ENCODE measurements at regions not wholly inside any gene's neighbourhood (a gene's known extent, or its start where the extent isn't known, plus 50 kb on each side); places are given as distances from the start of the nearest gene placed in this dataset.
"Not testable (repeated sequence)": the region's sequence is repeated elsewhere in the genome, so short reads cannot be mapped to it uniquely, and the experiment has no call there.

DNA sequence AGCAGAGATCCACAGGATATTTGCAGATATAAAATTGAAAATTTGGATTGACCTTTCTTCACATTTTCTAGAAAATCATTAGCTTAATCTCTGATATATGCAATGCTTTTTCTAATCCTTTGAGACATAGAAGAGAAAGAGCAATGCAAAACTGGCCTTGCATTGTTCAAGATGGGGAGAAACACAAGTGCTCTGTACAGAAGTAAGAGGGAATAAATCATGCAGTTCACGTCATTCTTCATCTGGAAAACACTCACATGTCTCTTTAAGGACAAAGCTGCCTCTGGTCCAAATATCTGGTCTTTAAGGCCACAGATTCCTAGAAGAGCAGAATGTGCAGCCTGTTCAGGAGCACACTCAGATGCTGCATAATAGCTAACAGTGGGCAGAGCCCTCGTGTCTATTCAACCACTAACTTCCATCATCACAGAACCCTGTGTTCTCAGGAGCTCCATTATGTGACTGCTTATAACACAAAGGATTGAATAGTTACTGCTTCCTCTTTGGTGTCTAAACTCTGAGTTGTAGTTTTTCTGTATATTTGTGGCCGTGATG is 277.5 kb downstream of the PLK2 start:
- ATAC-seq (replicated peaks) = no peak
- Mint-ChIP-seq H3K9me3 (no peaks in the 10 kb centered on the region), H3K4me1 (no peaks in the 10 kb centered on the region), H3K36me3 (ENCODE audit: low read depth) (no peaks in the 10 kb centered on the region), H3K27me3 (peaks cover 9% of the 10 kb centered on the region), H3K27ac (no peak overlapping the region), H3K4me3 (no peak overlapping the region)

DNA sequence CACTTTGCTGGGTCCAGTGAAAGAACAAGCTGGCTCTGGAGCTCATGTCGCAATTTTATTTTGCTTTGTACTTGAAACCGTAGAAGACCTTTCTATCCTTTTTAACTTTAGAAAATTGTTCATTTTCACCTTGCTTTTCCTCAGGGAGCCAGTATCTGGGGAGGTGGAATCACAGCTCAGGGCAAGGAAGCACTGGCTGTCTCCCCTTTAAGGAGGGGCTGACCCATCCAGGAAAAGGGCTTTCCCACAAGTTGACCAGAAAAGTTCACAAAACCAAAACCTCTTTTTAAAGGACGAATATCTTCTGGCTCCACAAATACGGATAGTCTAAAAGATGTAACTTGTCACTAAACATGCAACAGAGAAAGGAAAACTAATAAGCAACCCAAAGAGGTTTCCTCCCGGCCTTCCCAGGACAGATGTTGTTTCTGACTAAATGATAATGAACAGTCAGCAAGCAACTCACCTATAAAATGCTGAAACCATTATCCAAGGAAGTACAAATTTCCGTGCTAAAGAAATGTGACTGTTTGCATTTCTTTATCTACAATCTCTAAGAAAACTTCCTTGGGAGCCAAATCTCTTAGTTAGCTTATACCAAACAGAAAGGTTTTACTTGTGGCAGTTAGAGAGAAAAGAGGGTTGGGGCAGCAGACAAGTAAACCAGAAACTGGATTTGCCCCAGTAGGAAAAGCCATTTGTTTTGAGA is 278.2 kb downstream of the PLK2 start:
- H3K9me3 Mint-ChIP-seq = no peaks in the 10 kb centered on the region
- no peak for ATAC-seq (replicated peaks)
- H3K27me3 Mint-ChIP-seq = peaks cover 9% of the 10 kb centered on the region
- H3K4me3 Mint-ChIP-seq = no peak overlapping the region
- no peaks in the 10 kb centered on the region for H3K4me1 Mint-ChIP-seq
- H3K27ac Mint-ChIP-seq = no peak overlapping the region
- H3K36me3 Mint-ChIP-seq (ENCODE audit: low read depth) = no peaks in the 10 kb centered on the region

DNA sequence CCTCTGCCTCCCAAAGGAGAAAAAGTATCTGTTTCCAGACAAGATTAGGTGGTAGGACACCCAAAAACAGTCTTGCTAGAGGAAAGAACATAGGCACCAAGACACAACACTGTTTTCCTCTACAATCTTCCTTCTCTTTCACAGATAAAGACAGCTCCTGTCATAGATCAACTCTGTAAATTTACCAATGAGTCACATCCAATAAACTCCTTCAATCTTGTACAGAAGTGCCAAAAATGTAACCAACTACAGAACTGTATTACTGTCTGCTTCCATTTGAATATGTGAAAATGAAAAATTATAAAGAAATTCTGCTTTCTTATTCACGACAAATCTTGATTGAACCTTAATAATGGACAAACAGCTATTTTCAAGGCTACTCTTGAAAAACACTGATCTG is 286.9 kb downstream of the PLK2 start:
- Mint-ChIP-seq H3K9me3 (no peaks in the 10 kb centered on the region), H3K4me3 (no peak overlapping the region), H3K27ac (no peak overlapping the region), H3K4me1 (no peaks in the 10 kb centered on the region), H3K27me3 (peaks cover 3% of the 10 kb centered on the region), H3K36me3 (ENCODE audit: low read depth) (no peaks in the 10 kb centered on the region)
- ATAC-seq (replicated peaks) = no peak

DNA sequence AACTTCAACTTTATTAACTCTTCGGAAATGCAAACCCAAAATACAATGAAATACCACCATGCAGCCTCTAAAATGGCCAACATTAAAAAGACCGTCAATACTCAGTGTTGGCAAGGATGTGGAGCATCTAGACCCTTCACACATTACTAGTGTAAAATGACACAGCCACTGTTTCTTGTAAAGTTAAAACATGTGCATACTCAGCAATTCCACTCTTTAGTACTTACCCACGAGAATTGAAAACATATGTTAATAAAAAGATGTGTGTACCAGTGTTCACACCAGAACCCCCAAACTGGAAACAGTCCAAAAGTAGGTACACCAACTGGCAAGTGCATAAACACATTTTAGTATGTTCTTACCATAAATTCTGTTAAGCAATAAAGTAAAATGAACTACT is 294.7 kb downstream of the PLK2 start:
- Mint-ChIP-seq H3K36me3 (ENCODE audit: low read depth) (no peaks in the 10 kb centered on the region), H3K4me1 (no peaks in the 10 kb centered on the region), H3K27me3 (peaks cover 3% of the 10 kb centered on the region), H3K27ac (no peak overlapping the region), H3K4me3 (no peak overlapping the region), H3K9me3 (peaks cover 3% of the 10 kb centered on the region)
- no peak for ATAC-seq (replicated peaks)

DNA sequence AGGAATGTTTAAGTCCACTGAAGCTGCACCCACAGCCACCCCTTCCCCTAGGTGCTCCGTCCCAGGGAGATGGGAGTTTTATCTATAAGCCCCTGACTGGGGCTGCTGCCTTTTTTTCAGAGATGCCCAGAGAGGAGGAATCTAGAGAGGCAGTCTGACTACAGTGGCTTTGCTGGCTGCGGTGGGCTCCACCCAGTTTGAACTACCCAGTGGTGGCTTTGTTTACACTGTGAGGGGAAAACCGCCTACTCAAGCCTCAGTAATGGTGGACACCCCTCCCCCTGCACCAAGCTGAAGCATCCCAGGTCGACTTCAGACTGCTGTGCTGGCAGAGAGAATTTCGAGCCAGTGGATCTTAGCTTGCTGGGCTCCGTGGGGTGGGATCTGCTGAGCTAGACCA is 298.0 kb downstream of the PLK2 start:
- not testable (repeated sequence) for H3K4me1 Mint-ChIP-seq; H3K9me3 Mint-ChIP-seq; ATAC-seq (replicated peaks); H3K36me3 Mint-ChIP-seq (ENCODE audit: low read depth); H3K27me3 Mint-ChIP-seq; H3K4me3 Mint-ChIP-seq; H3K27ac Mint-ChIP-seq

DNA sequence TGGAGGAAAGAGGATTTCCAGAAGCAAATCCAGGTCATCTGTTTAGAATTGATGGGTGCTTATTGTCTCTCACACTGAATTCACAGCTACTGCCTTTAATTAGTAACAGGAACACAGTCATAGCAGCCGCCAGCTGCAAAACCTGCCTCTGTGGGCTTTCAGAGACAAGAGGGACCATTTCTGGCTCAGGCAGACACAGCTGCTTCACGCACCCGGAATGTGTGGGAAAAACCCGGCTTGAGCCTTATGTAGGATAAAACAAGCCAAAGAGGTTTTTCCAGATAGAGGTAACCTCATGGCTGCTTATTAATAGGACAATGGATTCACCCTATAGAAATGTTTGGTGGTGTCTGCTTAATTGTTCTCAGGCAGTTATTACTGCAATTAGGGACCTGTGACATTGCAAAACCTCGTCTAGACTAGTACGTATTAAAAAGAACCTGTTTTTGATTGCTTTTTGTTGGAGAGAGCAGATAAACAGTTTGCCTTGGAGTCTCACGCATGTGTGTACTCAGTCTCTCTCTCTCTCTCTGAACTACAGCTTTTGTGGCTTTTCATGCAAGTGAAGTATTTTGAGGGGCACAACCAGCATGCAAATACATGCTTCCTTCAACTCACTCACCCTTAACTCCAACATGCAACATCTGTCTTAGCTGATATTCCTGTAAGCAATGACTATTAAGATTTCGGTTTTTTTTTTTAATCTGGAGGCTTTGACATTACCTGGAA is 302.7 kb downstream of the PLK2 start:
- no peaks in the 10 kb centered on the region for H3K36me3 Mint-ChIP-seq (ENCODE audit: low read depth)
- no peak for ATAC-seq (replicated peaks)
- no peak overlapping the region for H3K4me3 Mint-ChIP-seq
- no peaks in the 10 kb centered on the region for H3K4me1 Mint-ChIP-seq
- no peaks in the 10 kb centered on the region for H3K27me3 Mint-ChIP-seq
- H3K27ac Mint-ChIP-seq = no peak overlapping the region
- H3K9me3 Mint-ChIP-seq = no peaks in the 10 kb centered on the region

DNA sequence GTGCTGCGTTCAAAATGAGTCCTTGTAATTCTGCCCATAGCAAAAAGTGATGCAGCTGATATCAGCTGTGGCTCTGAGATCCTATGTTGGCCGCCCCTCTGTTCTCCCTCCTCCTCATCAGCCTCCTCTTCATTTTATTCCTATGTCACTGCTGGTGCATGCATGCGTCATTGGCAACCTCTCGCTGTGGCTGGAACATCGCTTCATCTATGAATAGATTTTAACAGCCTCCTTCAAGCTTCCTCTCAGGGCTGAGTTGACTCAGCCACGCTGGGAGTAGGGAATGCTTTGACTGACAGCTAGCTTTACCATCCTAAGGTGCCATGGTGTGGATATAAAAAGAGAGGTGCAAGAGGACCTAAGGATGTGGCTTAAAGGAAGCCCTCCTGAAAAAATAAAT is 303.5 kb downstream of the PLK2 start:
- Mint-ChIP-seq H3K27ac (no peak overlapping the region), H3K9me3 (no peaks in the 10 kb centered on the region)

DNA sequence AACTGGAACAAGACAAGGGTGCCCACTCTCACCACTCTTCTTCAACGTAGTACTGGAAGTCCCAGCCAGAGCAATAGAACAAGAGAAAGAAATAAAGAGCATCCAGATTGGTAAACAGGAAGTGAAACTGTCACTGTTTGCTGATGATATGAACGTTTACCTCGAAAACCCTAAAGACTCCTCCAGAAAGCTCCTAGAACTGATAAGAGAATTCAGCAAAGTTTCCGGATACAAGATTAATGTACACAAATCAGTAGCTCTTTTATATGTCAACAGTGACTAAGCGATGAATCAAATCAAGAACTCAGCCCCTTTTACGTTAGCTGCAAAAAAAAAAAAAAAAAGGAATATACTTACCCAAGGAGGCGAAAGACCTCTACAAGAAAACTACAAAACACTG is 306.6 kb downstream of the PLK2 start:
- Mint-ChIP-seq H3K27ac (no peak overlapping the region), H3K9me3 (no peaks in the 10 kb centered on the region), H3K27me3 (peaks cover 3% of the 10 kb centered on the region), H3K4me3 (no peak overlapping the region), H3K36me3 (ENCODE audit: low read depth) (no peaks in the 10 kb centered on the region), H3K4me1 (no peaks in the 10 kb centered on the region)
- no peak for ATAC-seq (replicated peaks)

More for the DNA sequence above, 303.5 kb downstream of the PLK2 start:
- H3K27me3 Mint-ChIP-seq = no peaks in the 10 kb centered on the region
- no peaks in the 10 kb centered on the region for H3K4me1 Mint-ChIP-seq
- no peaks in the 10 kb centered on the region for H3K36me3 Mint-ChIP-seq (ENCODE audit: low read depth)
- H3K4me3 Mint-ChIP-seq = no peak overlapping the region
- ATAC-seq (replicated peaks) = no peak

DNA sequence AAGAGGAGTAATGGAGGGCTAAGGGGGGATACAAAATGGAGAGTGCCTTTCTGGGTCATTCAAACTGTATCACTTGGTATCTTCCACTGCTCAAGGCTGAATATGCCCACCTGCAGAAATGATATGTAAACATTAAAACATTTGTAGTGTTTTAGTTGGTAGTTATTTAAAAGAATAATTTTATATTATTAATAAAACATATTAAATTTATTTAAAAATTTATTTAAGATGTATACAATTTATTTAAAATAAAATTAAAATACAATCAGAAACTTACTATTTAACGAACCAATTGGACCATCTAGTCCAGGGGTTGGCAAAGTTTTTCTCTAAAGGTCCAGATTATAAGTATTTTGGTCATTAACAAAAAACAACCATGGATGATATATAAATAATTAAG is 308.5 kb downstream of the PLK2 start:
- Mint-ChIP-seq H3K27me3 (peaks cover 3% of the 10 kb centered on the region), H3K27ac (no peak overlapping the region), H3K9me3 (no peaks in the 10 kb centered on the region), H3K4me1 (no peaks in the 10 kb centered on the region), H3K4me3 (no peak overlapping the region), H3K36me3 (ENCODE audit: low read depth) (no peaks in the 10 kb centered on the region)
- no peak for ATAC-seq (replicated peaks)

DNA sequence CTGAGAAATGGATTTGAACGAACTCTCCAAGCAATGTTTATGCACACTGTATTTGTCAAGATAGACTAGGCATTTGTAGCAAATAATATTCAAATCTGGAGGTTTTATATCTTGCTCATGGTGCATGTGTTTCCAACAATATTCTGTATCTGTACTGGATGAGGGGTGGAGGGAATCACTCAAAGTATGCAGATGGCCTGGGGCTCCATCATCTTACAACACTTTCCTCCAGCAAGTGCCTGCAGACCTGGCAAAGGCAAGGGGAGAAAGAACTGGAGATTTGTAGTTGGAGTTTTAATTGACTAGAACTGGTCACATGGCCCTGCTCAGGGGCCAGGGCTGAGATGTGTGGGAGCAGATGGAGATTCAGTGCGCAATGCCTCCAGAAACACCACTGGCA is 309.0 kb downstream of the PLK2 start:
- H3K4me3 Mint-ChIP-seq = no peak overlapping the region
- H3K27ac Mint-ChIP-seq = no peak overlapping the region

DNA sequence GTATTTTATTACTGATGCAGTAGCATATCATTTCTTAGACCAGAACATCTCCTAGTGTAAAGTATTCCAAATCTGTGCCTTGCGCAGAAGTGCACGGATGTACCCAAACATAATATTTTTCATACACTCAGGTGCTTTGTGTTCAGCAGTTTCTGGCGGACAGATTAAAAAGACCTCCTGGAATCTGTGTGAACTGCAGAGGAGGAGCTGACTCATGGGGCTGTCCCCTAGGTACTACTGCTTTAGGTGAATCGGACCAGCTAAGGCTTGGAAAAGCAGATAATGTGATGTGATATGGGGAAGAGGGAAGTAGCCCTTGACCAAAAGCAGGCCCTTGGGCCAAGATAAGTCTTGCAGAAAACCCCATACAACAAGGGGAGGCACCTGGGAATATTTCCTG is 310.1 kb downstream of the PLK2 start:
- peaks cover 7% of the 10 kb centered on the region for H3K27me3 Mint-ChIP-seq
- no peaks in the 10 kb centered on the region for H3K4me1 Mint-ChIP-seq
- H3K27ac Mint-ChIP-seq = no peak overlapping the region
- no peaks in the 10 kb centered on the region for H3K9me3 Mint-ChIP-seq
- no peak for ATAC-seq (replicated peaks)
- no peak overlapping the region for H3K4me3 Mint-ChIP-seq
- no peaks in the 10 kb centered on the region for H3K36me3 Mint-ChIP-seq (ENCODE audit: low read depth)

More for the DNA sequence above, 309.0 kb downstream of the PLK2 start:
- no peak for ATAC-seq (replicated peaks)
- Mint-ChIP-seq H3K27me3 (peaks cover 3% of the 10 kb centered on the region), H3K4me1 (no peaks in the 10 kb centered on the region), H3K36me3 (ENCODE audit: low read depth) (no peaks in the 10 kb centered on the region), H3K9me3 (no peaks in the 10 kb centered on the region)

DNA sequence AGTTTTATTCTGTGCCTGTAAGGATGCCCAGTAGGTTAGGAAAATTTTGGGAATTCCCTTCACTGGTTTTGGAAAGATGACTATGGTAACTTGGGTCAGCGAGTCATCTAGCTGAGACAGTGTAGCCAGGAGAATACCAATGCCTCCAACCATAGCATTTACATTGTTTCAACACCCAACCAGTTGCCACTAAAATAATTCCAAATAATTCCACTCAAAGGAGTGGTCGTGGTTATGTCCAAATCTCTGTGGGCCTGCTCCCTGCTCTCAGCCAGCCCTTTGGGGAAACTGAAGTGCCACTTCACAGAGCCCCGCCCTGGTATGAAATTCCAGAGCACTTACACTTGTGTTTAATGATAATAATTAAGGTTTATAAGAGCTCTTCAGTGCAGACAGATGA is 310.5 kb downstream of the PLK2 start:
- Mint-ChIP-seq H3K4me3 (no peak overlapping the region), H3K36me3 (ENCODE audit: low read depth) (no peaks in the 10 kb centered on the region), H3K9me3 (no peaks in the 10 kb centered on the region), H3K27ac (no peak overlapping the region), H3K27me3 (peaks cover 7% of the 10 kb centered on the region), H3K4me1 (no peaks in the 10 kb centered on the region)
- ATAC-seq (replicated peaks) = no peak

DNA sequence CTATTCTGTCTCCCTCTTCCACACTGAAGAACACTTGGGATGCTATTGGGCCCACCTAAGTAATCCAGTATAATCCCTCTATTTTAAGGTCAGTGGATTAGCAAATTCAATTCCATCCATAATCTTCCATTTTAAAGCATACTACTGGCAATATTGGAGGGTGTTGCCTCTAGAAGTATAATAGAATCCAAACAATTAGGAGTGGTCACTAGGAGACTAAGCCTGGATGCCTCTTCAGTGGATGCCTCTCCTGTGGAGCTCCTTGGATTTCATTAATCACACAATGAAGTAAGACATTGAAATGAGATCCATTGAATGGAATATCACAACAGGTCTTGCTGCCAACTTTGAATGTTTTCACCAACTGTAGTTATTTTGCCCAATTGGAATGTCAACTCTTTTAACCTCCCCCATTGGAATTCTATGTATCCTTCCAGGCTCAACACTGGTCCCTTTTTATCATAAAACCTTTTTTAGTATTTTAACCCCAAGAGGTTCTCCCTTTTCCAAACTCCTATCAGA is 311.6 kb downstream of the PLK2 start:
- no peak for ATAC-seq (replicated peaks)
- Mint-ChIP-seq H3K27ac (no peak overlapping the region), H3K4me1 (no peaks in the 10 kb centered on the region), H3K27me3 (peaks cover 7% of the 10 kb centered on the region), H3K36me3 (ENCODE audit: low read depth) (no peaks in the 10 kb centered on the region), H3K4me3 (no peak overlapping the region), H3K9me3 (no peaks in the 10 kb centered on the region)

DNA sequence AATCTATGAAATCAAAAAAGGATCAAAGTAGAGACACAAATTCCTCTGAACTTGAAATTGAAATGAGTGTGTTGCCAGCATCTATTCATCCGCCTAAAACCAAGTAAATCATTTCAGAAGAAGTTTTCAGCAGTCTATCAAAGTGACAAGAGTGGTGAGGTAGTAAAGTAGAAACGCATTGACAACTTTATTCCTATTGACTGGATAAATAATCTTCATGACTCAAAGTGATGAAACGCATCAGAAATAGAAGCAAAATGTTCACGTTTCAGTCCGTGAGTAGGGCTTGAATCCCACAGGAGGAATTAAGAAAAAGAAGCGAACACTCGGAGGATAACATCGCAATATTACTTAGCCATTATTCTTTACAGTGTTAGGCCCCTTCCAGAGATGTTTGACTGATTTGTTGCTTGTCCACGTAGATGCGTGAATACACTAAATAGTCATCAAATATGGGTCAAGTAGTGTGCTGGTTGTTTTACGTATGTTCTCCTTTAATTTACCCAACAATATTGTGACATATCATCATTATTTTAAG is 314.4 kb downstream of the PLK2 start:
- H3K27me3 Mint-ChIP-seq = peaks cover 4% of the 10 kb centered on the region
- H3K4me1 Mint-ChIP-seq = no peaks in the 10 kb centered on the region
- no peaks in the 10 kb centered on the region for H3K9me3 Mint-ChIP-seq
- H3K4me3 Mint-ChIP-seq = no peak overlapping the region
- no peaks in the 10 kb centered on the region for H3K36me3 Mint-ChIP-seq (ENCODE audit: low read depth)
- no peak overlapping the region for H3K27ac Mint-ChIP-seq
- ATAC-seq (replicated peaks) = no peak

DNA sequence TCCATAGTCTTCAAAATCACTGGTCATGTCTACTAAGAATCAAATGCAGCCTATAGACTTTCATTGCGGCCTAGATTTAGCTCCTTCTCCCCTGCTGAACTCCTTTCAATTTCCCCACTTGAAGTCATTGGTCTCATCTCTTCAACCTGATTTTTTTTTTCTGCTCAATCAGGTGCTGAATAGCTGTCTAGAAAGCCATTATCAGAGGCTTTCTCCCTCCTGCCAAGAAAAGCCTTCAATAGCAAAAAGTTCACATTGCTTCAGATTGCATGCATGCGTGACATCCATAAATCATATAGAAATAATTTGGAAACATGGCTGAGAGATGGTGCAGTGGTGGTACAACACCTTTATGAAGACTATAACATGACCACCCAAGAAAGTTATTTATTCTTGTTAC is 316.2 kb downstream of the PLK2 start:
- H3K27ac Mint-ChIP-seq = no peak overlapping the region
- H3K36me3 Mint-ChIP-seq (ENCODE audit: low read depth) = no peaks in the 10 kb centered on the region

More for the DNA sequence above, 316.2 kb downstream of the PLK2 start:
- Mint-ChIP-seq H3K4me1 (no peaks in the 10 kb centered on the region), H3K27me3 (peaks cover 4% of the 10 kb centered on the region), H3K4me3 (no peak overlapping the region), H3K9me3 (no peaks in the 10 kb centered on the region)
- ATAC-seq (replicated peaks) = no peak
